Stimulated activated CD8-positive, alpha-beta memory T cell treated with anti-CD3 and anti-CD28 coated beads, Interleukin-7, amount 100 ng/mL, for 4 hours (primary cell): ENCODE measurements at regions not wholly inside any gene's neighbourhood (a gene's known extent, or its start where the extent isn't known, plus 50 kb on each side); places are given as distances from the start of the nearest gene placed in this dataset.
"Not testable (repeated sequence)": the region's sequence is repeated elsewhere in the genome, so short reads cannot be mapped to it uniquely, and the experiment has no call there.

Source experiments
- DNase-seq, 2 donors: peaks; one replicate each; pipeline ENCODE4 v3.0.0-alpha.2; 2020; ENCODE audit warnings: low read depth in 2 of 2

DNA sequence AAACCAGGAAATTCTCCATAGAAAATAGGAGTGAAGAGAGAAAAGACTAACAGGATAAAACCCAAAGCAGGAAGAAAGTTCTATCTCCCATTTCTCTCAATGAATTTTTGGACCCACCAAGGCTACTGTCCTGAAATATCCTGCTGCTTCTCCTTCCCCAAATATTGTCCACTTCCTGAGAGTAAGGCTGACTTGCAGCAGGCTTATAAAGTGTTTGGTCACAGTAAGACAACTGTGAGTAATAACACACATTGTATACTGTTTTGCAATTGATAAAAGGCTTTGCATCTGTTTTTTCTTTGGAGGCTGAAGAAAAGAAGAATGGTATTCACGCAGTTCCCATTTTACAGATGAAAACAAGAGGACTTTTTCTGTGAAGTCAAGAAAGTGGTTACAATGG, 52.8 kb downstream of the FOXD4L6 start:
- DNase-seq: not testable (repeated sequence)

DNA sequence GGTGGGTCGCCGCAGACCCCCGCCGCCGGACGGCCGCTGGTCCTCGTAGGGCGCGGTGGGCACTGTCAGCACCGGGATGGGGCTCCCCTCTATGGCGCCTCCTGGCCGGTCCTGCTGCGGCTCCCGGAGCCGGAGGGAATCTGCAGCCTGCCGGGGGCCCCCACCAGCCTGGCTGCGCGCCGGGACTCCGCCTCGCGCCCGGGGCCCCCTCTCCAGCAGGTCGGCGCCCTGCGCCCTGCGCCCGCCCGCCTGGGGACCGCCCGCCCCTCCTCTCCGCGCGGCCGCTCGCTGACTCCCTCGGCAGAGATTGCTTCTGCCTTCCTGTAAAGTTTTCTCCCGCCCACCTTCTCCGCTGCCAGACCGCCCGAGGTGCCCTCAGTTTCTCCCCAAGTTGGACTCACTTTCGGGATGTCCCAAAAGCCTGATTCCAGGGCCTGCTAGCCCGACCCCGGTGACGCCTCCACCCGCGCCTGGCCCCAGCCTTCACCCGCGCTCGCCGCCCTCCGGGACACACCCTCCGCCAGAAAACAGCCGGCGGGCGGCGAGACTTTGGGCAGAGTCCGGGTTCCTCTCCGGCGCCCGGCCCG, 54.0 kb downstream of the FOXD4L6 start:
- DNase-seq: not testable (repeated sequence)

DNA sequence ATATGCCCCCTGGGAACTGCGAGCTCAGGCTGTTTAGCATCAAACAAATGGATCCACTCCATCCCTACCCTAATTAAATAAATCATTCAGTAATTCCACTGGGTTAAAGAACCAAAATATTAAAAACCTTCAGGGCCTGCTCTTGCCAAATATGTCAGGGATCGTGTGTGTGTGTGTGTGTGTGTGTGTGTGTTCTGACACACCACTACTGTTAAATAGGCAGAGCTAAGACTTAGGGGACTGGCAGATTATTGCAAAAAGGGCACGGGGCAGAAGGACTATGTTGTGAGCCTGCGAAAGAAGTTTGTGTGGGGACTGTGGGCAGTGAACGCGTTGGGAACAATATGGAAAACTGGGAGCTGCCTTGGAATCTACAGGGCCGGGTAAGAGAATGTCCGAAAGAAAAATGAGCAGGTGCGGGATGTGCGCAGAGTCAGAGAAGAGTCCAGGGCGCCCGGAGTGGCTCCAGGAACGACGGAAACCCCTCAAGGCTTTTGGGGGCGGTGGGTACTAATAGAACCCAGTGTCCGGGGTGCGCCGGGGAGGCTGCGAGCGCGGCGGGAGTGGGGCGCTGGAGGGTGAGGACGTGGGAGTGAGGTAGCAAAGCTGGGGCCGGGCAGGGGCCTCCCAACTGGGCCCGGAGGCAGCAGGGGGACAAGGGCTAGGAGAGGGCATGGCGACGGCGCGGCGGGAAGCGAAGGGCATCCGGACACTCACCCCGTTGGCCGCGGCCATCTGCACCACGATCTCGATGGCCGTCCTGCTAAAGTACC, 54.8 kb downstream of the FOXD4L6 start:
- DNase-seq: not testable (repeated sequence)

DNA sequence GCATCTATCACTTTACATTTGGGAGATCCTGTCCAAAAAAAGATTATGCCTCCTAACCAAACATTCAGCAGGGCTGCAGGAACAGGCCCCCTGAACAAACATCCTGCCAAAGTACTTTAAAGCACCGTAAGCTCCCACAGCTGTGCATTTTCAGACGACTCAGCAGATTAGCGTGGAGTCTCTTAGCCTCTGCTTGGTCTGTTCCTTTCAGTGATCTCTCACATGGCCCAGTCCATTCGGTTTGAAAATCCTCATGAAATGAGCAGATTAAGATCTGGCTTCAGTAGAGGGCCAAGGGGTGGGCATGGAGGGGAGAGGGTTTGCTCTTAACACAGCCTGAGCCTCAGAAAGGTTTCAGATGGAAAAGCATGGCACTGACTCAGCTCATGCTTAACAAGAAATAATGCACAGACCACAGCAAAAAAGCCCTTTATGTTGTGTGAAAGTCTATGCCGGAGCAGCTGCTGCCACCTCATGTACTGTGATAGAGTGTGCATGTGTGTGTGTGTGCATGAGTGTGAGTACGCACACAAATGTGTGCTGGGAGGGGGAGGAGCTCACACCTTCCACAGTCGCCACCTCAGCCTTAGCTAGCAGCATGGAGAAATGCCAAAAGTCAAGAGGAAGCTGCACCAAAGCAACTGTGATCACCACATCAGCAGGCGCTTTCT, 64.2 kb downstream of the FOXD4L6 start:
- peak; percentile 23 to 33 for DNase-seq

DNA sequence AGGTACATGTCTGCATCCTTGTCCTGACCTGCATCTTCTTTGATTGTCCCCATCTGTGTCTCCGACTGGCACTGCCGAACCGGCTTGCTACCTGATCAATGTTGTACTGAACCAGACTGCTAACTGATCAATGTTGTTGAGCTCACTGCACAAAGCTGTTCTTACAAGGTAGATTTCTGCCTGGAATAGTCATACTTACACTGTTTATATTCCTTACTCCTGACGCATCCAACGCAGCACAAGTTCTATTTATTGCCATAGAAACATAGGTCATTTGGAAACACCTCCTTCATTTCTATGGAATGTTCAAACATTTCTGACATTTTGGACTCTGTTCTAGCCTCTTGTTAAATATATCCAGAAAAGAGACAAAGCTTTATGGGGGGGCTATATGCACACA, 65.2 kb downstream of the FOXD4L6 start:
- not testable (repeated sequence) for DNase-seq

DNA sequence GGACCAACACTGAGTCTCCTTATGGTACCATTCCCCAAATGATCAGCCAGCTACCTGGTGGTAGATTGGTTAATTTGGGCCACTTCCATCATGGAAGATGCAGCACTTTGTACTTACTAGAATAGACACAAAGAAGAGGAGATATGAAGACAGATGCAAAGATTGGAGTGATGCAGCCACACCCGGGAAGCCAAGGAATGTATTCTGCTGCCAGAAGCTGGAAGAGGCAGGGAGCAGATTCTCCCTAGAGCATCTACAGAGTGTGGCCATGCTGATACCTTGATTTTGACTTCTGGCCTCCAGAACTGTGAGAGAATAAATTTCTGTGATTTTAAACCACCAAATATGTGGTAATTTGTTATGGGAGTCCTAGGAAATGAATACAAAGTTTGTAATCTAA, 68.9 kb downstream of the FOXD4L6 start:
- not testable (repeated sequence) for DNase-seq

DNA sequence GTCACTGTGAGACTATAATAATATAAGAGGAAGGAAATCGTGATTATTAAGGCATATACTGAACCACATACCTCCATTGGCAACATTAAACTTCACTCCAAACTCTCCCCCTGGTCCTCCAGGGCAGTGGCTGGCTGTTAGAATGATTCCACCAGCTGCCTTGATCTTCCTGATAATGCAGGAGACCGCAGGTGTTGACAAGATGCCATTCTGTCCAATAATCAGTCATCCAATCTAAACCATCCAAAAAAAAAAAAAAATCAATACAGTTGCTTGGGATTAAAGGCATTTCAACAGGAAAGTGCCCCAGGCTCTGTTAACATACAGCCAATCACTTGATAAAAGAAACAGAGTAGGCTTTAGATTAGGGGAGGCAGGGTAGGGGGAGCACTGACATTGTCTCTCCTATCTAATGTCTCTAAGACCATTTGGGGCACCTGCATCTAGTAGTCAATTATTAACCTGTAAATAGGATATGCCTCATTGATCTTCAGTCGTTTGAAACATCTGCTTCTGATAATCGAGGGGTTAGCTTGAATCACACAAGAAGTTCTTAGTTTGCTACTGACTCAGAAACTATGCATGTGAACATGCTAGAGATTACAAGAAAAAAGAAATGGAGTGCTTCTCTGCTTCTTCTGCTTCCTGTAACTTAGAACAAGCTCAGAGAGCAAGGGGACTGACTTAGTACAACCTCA, 74.7 kb downstream of the FOXD4L6 start:
- not testable (repeated sequence) for DNase-seq

DNA sequence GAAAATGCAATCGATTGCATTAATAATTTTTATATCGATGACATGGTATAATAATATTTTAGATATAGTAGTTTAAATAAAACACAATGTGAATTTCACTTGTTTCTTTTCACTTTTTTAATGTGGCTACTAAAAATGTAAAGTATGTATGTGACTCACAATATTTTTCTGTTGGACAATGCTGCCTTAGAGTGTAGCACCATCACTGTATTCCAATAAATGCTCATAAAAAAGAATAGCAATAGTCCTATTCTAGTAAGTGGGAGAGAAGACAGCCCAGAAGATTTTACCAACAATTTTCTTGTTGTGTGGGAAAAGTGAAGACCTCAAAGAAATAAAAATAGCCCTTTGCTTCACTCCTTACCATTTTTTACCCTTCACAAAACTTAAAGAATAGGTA, 79.8 kb downstream of the FOXD4L6 start:
- not testable (repeated sequence) for DNase-seq

DNA sequence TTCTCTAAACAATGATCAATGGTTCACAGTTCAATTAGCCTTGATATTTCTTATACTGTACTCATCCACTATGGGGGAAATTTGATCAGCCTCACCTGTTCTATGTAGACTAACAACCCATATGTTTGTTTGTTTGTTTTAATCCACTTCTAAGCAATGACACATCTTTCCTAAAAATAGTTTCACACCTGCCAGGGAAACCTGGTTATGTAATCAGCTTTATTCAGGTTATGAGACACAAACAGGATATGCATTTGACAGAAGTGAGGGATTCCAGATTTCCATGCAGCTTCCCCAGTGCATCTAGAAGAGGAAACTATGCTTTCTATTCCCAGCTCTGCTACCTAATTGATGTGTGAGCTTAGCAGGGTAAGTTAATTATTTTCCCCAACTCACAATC, 80.7 kb downstream of the FOXD4L6 start:
- not testable (repeated sequence) for DNase-seq

DNA sequence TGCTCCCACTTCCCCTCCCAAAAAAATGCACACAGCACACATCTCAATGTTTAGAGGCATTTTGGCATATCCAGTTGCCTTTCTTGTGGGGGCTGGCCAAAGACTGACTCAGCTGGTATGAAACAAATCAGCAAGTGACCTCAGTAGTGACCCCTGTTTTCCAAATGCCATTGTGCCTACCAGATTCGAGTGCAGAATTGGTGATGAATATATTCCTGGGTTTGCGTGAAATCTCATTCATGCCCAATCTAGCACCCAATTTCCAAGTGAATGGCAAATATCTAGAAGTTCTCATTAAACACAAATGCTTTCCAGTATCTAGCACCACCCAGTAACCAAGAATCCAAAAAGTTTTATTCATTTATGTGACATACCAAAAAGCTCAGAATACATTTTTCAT, 83.6 kb downstream of the FOXD4L6 start:
- not testable (repeated sequence) for DNase-seq

DNA sequence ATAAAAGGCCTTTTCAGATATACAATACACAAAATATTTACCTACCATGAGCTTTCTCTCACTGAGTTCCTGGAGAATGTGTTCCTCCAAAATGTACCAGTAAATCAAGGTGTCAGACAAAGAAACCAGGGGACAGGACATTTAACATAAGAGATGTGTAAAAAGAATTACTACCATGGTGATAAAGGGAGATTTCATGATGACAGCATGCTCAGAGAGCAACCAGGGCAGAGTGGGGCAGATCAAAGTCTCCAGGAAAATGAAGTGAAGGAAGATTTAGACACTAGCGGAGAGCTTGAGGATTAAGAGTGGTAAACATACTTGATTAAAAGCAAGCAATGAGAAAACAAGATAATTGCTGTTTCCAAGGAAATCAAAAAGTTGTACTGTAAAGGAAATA, 85.0 kb downstream of the FOXD4L6 start:
- DNase-seq: not testable (repeated sequence)

DNA sequence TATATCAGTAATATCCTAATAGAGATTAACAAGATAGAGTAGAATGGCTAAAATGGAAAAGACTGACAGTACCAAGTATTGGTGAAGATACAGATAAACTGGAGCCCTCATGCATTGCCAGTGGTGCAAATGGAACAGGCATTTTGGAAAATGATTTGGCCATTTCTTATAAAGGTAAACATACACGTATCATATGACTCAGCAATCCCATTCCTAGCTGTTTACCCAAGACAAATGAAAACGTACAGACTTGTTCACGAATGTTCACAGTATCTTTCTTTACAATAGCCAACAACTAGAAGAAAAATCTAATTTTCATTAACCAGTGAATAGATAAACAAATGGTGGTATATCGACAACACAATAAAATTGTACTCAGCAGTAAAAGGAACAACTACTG, 86.4 kb downstream of the FOXD4L6 start:
- not testable (repeated sequence) for DNase-seq

DNA sequence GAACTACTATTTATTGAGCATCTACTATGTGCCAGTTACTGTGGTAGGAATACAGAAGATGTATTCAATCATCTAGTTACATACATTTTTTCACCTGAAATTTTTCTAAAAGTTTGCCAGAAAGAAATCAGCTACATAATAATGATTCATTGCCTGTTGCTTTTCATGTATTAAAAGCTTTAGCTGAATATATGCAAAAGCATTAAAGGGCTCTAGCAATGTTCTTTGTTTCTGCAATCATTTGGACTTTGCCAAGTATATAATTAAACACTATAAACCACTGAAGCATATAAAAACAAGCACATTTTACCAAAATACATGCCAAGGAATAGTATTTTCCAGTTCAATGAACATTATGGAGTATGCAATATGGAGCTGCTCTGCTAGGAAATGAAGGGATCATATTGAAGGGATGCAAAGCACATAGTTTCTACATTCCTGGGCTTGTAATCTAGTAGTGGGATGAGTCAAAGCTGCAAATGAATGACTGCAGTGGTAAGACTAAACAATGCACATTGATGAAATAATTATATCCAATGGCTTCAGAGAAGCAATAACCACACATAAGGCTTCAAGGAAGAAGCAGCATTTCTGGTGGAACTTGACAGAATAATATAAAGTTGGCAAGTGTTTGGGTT, 87.7 kb downstream of the FOXD4L6 start:
- not testable (repeated sequence) for DNase-seq

DNA sequence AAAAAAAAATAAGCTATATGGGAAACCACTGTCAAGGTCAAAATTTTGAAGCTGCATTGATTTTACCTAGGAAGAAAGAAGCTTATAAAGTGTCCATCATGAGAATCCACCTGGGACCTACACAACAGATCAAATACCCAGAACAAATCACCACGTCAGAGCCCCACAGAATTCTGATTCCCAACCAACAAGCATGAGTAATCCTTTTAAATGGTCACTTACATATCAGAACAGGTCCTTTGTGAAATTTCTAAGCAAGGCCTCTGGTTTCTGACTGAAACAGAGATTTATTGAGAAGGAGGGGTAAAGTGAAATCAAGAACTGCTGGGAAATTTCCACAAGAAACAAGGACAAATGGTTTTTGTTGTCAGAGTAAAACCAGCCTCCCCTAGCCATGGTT, 93.2 kb downstream of the FOXD4L6 start:
- DNase-seq: not testable (repeated sequence)

DNA sequence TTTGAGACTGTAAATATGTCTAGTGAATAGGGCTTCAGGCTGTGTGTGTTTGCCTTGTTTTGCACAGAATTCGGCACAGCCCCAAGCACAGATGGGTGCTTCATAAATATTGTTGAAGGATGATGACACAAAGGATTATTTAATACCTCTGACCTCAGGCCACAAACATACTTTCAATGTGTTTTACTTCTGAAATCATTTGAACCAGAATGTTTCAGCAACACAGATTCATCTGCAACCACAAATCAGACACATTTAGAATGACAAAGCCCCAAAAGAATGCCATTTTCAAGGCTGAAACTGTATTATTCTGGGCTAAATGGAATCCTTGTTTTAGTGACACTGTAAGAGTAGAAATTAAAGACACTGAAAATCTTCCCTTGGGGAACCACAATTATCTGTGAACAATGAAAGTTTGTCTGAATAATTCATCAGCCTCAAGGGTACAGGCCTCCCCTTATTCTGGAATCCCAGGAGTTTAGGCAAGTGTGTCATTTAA, 93.7 kb downstream of the FOXD4L6 start:
- DNase-seq: not testable (repeated sequence)

DNA sequence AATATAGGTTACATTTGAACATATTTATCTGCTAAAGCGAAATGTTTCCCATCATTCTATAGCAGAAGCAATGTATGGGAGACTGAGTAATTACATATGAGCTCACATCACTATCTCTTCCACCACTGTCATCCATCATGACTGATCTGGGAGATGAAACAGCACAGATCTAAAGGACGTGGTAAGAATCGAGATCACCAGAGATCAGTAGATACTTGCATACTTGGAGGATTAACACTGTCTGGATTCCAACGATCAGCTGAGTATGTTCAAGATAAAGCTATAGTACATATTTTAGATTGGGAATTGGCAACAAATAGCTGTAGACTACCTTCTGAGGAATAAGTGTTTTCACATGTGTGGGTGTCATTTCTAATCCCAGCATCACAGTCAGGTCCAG, 94.6 kb downstream of the FOXD4L6 start:
- not testable (repeated sequence) for DNase-seq

DNA sequence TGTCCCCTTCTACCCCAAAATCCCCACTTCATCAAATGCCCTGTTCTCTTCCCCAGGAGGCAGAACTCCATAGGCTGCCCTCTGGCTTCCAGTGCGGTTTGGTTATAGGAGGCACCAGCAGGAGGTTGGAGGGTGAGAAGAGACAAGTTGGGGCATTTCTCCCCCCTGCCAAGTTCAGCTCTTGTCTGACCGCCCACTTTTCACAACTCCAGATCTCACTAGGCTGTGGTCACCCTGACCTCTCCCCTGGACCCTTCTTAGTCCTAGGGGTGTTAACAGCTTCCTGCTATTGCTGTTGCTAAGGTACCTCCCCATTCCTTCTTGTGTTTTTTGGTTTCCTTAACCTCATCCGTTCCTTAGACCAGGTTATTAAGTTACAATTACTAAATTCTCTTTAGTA, 95.1 kb downstream of the FOXD4L6 start:
- DNase-seq: peak in 1 of 2 donors; percentile 1

DNA sequence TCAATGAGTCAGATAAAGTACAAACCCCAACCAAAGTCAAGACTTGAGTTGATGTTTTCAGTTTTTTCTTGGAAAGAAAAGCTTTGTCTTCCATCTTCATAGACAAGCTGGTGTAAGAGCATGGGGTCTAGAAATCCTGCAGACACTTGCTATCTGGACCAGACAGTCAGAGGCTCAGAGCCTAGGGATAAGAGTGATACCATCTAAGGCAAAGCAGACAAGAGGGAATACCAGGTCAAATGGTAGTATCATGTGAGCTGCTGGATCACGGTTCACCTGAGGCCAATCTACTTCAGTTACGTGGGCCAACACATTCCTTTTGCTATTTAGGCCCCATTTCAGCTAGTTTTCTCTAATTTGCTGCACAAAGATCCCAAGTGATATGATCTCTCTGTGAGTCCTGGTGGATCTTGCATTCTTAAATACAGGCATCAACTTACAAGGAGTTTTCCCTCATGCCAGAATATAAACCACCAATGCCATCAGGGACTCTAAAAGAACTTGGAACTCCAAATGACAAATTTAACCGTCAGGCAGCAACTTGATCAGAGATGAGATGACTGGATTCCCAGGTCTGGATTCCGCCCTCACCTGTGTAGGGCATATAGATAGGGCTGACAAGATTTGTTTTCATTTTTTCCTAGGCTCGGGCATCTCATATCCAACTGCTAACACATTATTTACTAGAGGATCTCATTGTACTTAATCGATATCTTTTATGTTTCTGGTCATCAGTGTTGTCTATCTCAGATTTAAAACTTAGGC, 101.4 kb downstream of the FOXD4L6 start:
- not testable (repeated sequence) for DNase-seq

DNA sequence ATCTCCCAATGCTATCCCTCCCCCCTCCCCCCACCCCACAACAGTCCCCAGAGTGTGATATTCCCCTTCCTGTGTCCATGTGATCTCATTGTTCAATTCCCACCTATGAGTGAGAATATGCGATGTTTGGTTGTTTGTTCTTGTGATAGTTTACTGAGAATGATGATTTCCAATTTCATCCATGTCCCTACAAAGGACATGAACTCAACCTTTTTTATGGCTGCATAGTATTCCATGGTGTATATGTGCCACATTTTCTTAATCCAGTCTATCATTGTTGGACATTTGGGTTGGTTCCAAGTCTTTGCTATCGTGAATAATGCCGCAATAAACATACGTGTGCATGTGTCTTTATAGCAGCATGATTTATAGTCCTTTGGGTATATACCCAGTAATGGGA, 106.1 kb downstream of the FOXD4L6 start:
- DNase-seq: not testable (repeated sequence)

DNA sequence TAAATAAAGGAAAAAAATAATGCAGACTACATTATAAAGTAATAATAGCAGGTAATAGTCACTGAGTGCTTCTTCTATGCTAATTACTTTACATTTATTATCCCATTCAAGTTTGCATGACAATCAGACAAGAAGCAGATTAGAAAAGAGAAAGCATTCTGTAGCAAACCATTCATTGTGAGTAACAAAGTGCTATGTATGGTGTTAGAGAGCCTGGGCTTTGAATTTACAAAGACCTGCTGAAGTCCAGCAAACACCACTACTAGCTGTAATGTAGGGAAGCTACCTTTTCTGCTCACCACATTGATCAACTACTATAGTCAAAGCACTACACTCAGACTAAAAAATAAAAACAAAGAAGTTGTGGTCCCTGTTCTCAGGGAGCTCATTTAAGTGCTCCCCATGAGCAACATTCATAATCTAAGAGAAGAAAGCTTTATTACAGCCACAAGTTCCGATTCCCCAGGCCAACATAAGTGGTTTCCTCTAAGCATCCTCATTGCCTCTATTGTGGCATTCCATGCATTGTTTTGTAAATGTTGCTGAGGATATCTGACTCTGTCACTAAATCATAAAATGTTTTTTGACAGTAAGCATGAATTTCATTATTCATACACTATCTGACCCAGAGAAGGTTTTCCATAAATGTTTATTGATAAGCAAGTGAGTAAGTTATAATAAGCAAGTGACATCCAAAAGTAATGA, 108.5 kb downstream of the FOXD4L6 start:
- DNase-seq: not testable (repeated sequence)
